Karpas-422 (cell line): ENCODE measurements at regions not wholly inside any gene's neighbourhood (a gene's known extent, or its start where the extent isn't known, plus 50 kb on each side); places are given as distances from the start of the nearest gene placed in this dataset.

ENCODE experiments used
- DNase-seq: peaks from one replicate; pipeline ENCODE4 v3.0.0-alpha.2; 2015
- H2AFZ ChIP-seq: fragments of 200-600 bp; sonication (generic); 2 replicates; pipeline ENCODE4 v1.6.1; 2014; ENCODE audit warnings: antibody characterized with exemption, low read length, mixed read lengths
- H3K27ac ChIP-seq: fragments of 200-600 bp; sonication (generic); 2 replicates; pipeline ENCODE4 v1.5.1; 2014; ENCODE audit warnings: mild to moderate bottlenecking, low read length, moderate library complexity
- H3K27me3 ChIP-seq: fragments of 200-600 bp; sonication (generic); 2 replicates; pipeline ENCODE4 v1.6.1; 2014; ENCODE audit warnings: low read length, mixed read lengths
- H3K36me3 ChIP-seq: fragments of 200-600 bp; sonication (generic); 2 replicates; pipeline ENCODE4 v1.6.1; 2014; ENCODE audit warnings: low read length, mixed read lengths; ENCODE audit not compliant: insufficient read depth
- H3K4me1 ChIP-seq: fragments of 200-600 bp; sonication (generic); 2 replicates; pipeline ENCODE4 v1.6.1; 2014; ENCODE audit warnings: mild to moderate bottlenecking, low read length, mixed read lengths
- H3K4me2 ChIP-seq: fragments of 200-600 bp; sonication (generic); 2 replicates; pipeline ENCODE4 v1.6.1; 2014; ENCODE audit warnings: low read length, low read depth, mild to moderate bottlenecking; ENCODE audit not compliant: poor library complexity, severe bottlenecking
- H3K4me3 ChIP-seq: fragments of 200-600 bp; sonication (generic); 2 replicates; pipeline ENCODE4 v1.5.1; 2014; ENCODE audit warnings: mild to moderate bottlenecking, antibody characterized with exemption, low read length, mixed read lengths
- H3K79me2 ChIP-seq: fragments of 200-600 bp; sonication (generic); 2 replicates; pipeline ENCODE4 v1.6.1; 2014; ENCODE audit warnings: mild to moderate bottlenecking, low read length, mixed read lengths
- H3K9ac ChIP-seq: fragments of 200-600 bp; sonication (generic); 2 replicates; pipeline ENCODE4 v1.6.0; 2014; ENCODE audit warnings: low read length
- H3K9me2 ChIP-seq: fragments of 200-600 bp; sonication (generic), shearing (Covaris generic); replicated peaks from 2 replicates; pipeline ENCODE4 v1.6.0; 2014; ENCODE audit warnings: mild to moderate bottlenecking, low read length, moderate library complexity; ENCODE audit not compliant: insufficient read depth
- H3K9me3 ChIP-seq: fragments of 300-700, 200-600 bp; sonication (generic); 2 replicates; pipeline ENCODE4 v1.6.1; 2014; ENCODE audit warnings: low read length, mixed read lengths
- H4K20me1 ChIP-seq: fragments of 200-600 bp; sonication (generic); 2 replicates; pipeline ENCODE4 v1.6.1; 2014; ENCODE audit warnings: mild to moderate bottlenecking, antibody characterized with exemption, low read length, low read depth; ENCODE audit not compliant: insufficient read depth

DNA sequence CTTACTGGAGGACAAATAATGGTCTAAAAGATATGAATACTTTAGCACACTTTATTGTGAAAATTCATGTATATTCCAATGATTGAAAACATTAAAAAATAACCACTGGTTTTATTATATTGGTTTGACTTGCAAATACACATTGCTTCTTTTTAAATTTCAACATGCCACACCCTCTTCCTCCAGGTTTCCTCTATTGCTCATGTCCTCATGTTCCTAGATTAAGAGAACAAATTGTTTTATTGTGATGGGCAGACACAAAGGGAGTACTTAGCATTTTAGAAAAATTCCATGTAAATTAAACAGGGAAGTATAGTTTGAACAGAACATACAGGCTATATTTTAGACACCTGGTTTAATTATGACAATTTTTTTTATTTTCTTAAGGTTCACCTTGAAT, 230.6 kb upstream of the GPRIN3 start:
- no peak for DNase-seq
- Histone ChIP-seq H3K27me3 (no peaks in the 10 kb centered on the region), H4K20me1 (no peaks in the 10 kb centered on the region), H3K79me2 (no peaks in the 10 kb centered on the region), H3K4me3 (no peak overlapping the region), H2AFZ (no peak overlapping the region), H3K36me3 (no peaks in the 10 kb centered on the region), H3K9me2 (no peaks in the 10 kb centered on the region; the same call in 1 of the 2 replicates), H3K27ac (no peak overlapping the region), H3K4me2 (no peak overlapping the region), H3K9me3 (peaks cover 9% of the 10 kb centered on the region; the same call in 1 of the 2 replicates), H3K9ac (no peak overlapping the region), H3K4me1 (no peaks in the 10 kb centered on the region)

GRCh38 chr4:89537281-89537680, 229.7 kb upstream of the GPRIN3 start:
- Histone ChIP-seq H3K4me1 (no peaks in the 10 kb centered on the region), H3K9ac (no peak overlapping the region), H3K9me3 (peaks cover 1% of the 10 kb centered on the region; the same call in 1 of the 2 replicates), H4K20me1 (no peaks in the 10 kb centered on the region), H3K4me3 (no peak overlapping the region), H3K4me2 (no peak overlapping the region), H3K36me3 (no peaks in the 10 kb centered on the region), H3K27me3 (no peaks in the 10 kb centered on the region), H2AFZ (no peak overlapping the region), H3K79me2 (no peaks in the 10 kb centered on the region), H3K27ac (no peak overlapping the region), H3K9me2 (no peaks in the 10 kb centered on the region; the same call in 1 of the 2 replicates)
- DNase-seq = no peak

DNA sequence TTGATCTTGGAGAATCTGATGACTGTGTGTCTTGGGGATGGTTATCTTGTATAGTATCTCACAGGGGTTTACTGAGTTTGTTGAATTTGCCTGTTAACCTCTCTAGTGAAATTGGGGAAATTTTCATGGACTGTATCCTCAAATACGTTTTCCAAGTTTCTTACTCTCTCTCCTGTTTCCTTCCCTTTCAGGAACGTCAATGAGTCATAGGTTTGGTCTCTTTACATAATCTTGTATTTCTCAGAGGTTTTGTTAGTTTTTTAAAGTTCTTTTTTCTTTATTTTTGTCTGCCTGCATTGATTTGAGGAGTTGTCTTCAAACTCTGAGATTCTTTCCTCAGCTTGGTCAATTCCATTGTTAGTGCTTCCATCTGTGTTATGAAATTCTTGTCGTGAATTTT, 227.7 kb upstream of the GPRIN3 start:
- H4K20me1 ChIP-seq = no peaks in the 10 kb centered on the region
- H3K4me3 ChIP-seq = no peak overlapping the region
- H3K27ac ChIP-seq = no peak overlapping the region
- H2AFZ ChIP-seq = no peak overlapping the region
- H3K9me2 ChIP-seq = no peaks in the 10 kb centered on the region
- H3K79me2 ChIP-seq = no peaks in the 10 kb centered on the region
- H3K9me3 ChIP-seq = no peaks in the 10 kb centered on the region
- no peak overlapping the region for H3K4me2 ChIP-seq
- H3K4me1 ChIP-seq = no peaks in the 10 kb centered on the region
- no peaks in the 10 kb centered on the region for H3K27me3 ChIP-seq
- no peak overlapping the region for H3K9ac ChIP-seq
- no peak for DNase-seq
- H3K36me3 ChIP-seq = no peaks in the 10 kb centered on the region

- H3K36me3 ChIP-seq = no peaks in the 10 kb centered on the region
- DNase-seq = no peak
- H4K20me1 ChIP-seq = no peaks in the 10 kb centered on the region
- no peaks in the 10 kb centered on the region for H3K4me1 ChIP-seq
- no peak overlapping the region for H3K4me2 ChIP-seq
- no peak overlapping the region for H3K9ac ChIP-seq
- H2AFZ ChIP-seq = no peak overlapping the region
- H3K9me2 ChIP-seq = no peaks in the 10 kb centered on the region
- H3K9me3 ChIP-seq = no peaks in the 10 kb centered on the region
- H3K79me2 ChIP-seq = no peaks in the 10 kb centered on the region
- no peak overlapping the region for H3K4me3 ChIP-seq
- H3K27me3 ChIP-seq = no peaks in the 10 kb centered on the region
- no peak overlapping the region for H3K27ac ChIP-seq
Measured at GRCh38 chr4:89534356-89534755, 226.8 kb upstream of the GPRIN3 start.

DNA sequence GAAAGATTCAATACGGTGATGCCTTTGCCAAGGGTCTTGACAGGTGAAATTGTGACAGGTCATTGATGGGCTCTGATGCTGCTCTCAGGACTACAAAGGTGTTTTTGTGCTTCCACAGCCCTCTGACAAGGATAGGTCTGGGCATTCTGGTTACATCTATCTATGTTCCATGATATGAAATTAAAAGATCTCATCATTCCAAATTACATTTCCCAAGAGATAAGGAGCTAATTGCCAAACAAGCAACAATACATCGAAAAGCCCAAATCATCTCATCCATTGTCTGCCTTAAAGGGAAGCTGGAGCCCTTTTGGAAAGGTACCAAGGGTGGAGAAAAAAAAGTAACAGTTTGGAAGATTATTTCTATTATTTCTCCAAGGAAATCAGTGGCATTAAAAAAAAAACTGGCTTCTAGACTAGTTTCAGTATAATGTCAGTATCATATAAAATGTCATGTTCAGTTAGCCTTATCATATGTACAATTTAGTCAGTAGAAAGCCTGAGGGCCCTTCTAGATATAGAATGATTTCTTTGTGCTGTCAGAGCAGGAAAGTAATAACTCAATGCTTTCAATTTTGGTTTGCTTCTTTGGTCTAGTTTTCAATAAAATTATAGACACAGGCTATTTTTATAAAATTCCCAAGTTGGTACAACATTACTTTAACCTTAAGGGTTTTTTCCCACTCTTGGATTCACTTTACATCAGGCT, 224.5 kb upstream of the GPRIN3 start:
- Histone ChIP-seq H3K27me3 (no peaks in the 10 kb centered on the region), H4K20me1 (no peaks in the 10 kb centered on the region), H2AFZ (no peak overlapping the region), H3K27ac (no peak overlapping the region), H3K4me1 (no peaks in the 10 kb centered on the region), H3K79me2 (no peaks in the 10 kb centered on the region), H3K9me3 (no peaks in the 10 kb centered on the region), H3K36me3 (no peaks in the 10 kb centered on the region), H3K4me3 (no peak overlapping the region), H3K9ac (no peak overlapping the region), H3K9me2 (no peaks in the 10 kb centered on the region), H3K4me2 (no peak overlapping the region)
- no peak for DNase-seq

DNA sequence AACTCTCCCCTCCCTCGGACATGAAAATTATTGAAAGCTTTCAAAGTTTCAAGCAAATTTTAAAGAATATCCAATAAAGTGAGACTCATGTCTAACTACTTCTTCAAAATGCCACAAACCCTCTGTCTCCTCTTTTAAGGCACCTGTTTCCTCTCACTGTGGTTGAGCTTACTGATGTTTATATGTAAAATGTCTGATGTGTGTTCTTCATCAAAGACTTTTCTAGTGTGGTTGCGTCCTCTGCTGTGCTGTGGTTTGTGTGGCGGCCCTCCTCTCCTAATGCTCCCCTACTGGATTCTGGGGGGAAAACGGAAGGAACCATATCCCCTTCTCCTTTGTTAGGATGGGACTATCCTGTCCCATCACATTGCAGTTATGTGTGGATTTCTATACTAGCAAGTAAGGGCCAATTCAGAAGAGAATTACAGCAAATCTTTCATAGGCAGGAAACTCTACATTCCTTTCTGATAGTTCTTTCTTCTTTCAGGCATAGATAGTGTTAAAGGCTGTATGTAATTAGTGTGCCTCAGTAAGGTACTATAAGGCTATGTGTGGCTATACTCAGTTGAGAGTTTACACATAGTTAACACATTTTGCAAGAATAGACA, 221.0 kb upstream of the GPRIN3 start:
- Histone ChIP-seq H2AFZ (no peak overlapping the region), H3K4me1 (no peaks in the 10 kb centered on the region), H3K9ac (no peak overlapping the region), H3K9me2 (no peaks in the 10 kb centered on the region), H4K20me1 (no peaks in the 10 kb centered on the region), H3K79me2 (no peaks in the 10 kb centered on the region), H3K4me2 (no peak overlapping the region), H3K27me3 (no peaks in the 10 kb centered on the region), H3K4me3 (no peak overlapping the region), H3K9me3 (no peaks in the 10 kb centered on the region), H3K36me3 (no peaks in the 10 kb centered on the region), H3K27ac (no peak overlapping the region)
- DNase-seq = no peak

DNA sequence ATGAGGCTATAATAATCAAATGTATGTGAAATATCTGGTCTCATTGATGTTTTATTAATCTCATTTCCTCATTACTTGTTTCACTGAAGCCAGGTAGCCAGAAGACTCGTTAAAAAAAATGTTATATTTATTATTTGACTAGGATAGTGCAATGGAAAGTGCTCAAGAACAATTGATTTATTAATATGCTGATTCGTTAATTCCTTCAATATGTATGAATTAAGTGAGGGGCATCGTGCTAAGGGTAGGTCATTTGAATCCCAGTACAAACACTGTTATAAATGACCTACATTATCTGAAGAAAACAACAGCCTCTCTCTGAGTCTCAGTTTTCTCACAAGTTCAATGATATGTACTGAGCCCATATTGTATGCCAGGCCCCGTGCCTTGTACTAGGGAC, 214.2 kb upstream of the GPRIN3 start:
- Histone ChIP-seq H3K27ac (no peak overlapping the region), H3K4me3 (no peak overlapping the region), H3K9me2 (no peaks in the 10 kb centered on the region), H3K36me3 (no peaks in the 10 kb centered on the region), H3K27me3 (no peaks in the 10 kb centered on the region), H3K9ac (no peak overlapping the region), H3K79me2 (no peaks in the 10 kb centered on the region), H4K20me1 (no peaks in the 10 kb centered on the region), H3K4me2 (no peak overlapping the region), H2AFZ (no peak overlapping the region), H3K4me1 (no peaks in the 10 kb centered on the region), H3K9me3 (no peaks in the 10 kb centered on the region)
- no peak for DNase-seq

DNA sequence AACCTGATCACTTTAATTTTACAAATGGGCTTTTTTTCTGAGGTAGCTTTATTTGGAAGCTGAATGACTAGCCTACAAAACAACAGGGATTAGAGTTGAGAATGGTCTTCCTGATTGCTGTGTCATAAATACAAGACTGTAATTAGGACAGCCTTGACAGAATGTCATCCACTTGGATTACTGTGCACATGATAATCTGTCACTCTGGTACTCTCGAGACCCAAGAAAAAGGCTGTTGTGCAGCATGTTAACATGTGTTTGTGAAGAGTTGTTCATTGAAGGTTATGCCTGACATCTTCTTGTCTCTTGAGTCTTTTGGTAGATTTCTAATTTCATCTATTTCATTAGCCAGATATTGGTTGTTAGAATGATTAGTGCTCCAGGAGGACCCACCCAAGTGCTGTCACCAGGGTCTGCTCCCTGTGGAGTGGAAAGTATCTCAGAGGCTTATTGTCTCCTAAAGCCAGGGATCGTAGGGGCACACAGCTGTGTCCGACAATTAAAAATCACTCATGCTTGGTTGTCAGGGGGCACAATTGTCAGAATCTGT, 212.2 kb upstream of the GPRIN3 start:
- H3K9me2 ChIP-seq = no peaks in the 10 kb centered on the region
- H3K27me3 ChIP-seq = no peaks in the 10 kb centered on the region
- H3K36me3 ChIP-seq = no peaks in the 10 kb centered on the region
- no peak overlapping the region for H3K4me2 ChIP-seq
- no peak for DNase-seq
- H3K9me3 ChIP-seq = no peaks in the 10 kb centered on the region
- no peaks in the 10 kb centered on the region for H4K20me1 ChIP-seq
- no peak overlapping the region for H3K9ac ChIP-seq
- H3K27ac ChIP-seq = no peak overlapping the region
- no peak overlapping the region for H3K4me3 ChIP-seq
- H3K79me2 ChIP-seq = no peaks in the 10 kb centered on the region
- no peak overlapping the region for H2AFZ ChIP-seq
- no peaks in the 10 kb centered on the region for H3K4me1 ChIP-seq
